Lower leg skin (tissue), 4 donors: ENCODE measurements at regions not wholly inside any gene's neighbourhood (a gene's known extent, or its start where the extent isn't known, plus 50 kb on each side); places are given as distances from the start of the nearest gene placed in this dataset.
"Not testable (repeated sequence)": the region's sequence is repeated elsewhere in the genome, so short reads cannot be mapped to it uniquely, and the experiment has no call there.

ENCODE experiments used
- DNase-seq, 2 donors: peaks; one replicate each; pipeline ENCODE4 v3.0.0-alpha.2; 2019; ENCODE audit warnings: low spot score in 2 of 2
- H3K4me3 ChIP-seq: fragments of 200-600 bp; sonication (generic); 2 replicates; pipeline ENCODE4 v1.5.1; 2017; ENCODE audit warnings: mild to moderate bottlenecking, low read depth; ENCODE audit not compliant: poor library complexity, severe bottlenecking
- POLR2A ChIP-seq, 2 donors: fragments of 450-650 bp; IDR thresholded peaks; one replicate each; pipeline ENCODE4 v1.6.1; 2016 to 2017; ENCODE audit warnings: antibody characterized with exemption in 2 of 2, mild to moderate bottlenecking in 1 of 2, moderate library complexity in 1 of 2
- WGBS, 2 donors: methylation state at CpG; one replicate each; pipeline ENCODE4 v1.1.5; 2018; 5-methylcytosine and 5-hydroxymethylcytosine counted together
- intact Hi-C: fragments of 100-400 bp; cut with DNase I; formaldehyde crosslinking; loops from one replicate; pipeline ENCODE4 v1.15.0; 2023; ENCODE audit warnings: low total_unique reads
- TF ChIP-seq, protein P1 (sequence below), 3 donors: fragments of 450-650 bp; IDR thresholded peaks; one replicate each; pipeline ENCODE4 v1.5.1; 2016; ENCODE audit warnings: antibody characterized with exemption in 3 of 3, mild to moderate bottlenecking in 3 of 3, moderate library complexity in 2 of 3

DNA sequence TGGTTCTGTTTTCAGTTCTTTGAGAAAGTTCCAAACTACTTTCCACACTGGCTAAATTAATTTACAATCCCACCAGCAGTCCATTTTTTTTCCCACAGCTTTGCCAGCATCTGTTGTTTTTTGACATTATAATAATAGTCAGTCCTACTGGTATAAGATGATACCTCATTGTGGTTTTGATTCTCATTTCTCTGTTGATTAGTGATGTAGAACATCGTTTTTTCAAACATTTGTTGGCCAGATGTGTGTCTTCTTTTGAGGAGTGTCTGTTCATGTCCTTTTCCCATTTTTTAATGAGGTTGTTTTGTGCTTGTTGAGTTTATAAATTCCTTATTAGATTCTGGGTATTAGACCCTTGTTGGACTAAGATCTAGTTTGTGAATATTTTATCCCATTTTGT is 376.8 kb upstream of the NT5C1B start:
- no peak for DNase-seq
- intact Hi-C loops = no loop called here
- no peak for TF ChIP-seq POLR2A (IDR thresholded peaks at IDR 0.05)
- TF ChIP-seq, protein P1, sequence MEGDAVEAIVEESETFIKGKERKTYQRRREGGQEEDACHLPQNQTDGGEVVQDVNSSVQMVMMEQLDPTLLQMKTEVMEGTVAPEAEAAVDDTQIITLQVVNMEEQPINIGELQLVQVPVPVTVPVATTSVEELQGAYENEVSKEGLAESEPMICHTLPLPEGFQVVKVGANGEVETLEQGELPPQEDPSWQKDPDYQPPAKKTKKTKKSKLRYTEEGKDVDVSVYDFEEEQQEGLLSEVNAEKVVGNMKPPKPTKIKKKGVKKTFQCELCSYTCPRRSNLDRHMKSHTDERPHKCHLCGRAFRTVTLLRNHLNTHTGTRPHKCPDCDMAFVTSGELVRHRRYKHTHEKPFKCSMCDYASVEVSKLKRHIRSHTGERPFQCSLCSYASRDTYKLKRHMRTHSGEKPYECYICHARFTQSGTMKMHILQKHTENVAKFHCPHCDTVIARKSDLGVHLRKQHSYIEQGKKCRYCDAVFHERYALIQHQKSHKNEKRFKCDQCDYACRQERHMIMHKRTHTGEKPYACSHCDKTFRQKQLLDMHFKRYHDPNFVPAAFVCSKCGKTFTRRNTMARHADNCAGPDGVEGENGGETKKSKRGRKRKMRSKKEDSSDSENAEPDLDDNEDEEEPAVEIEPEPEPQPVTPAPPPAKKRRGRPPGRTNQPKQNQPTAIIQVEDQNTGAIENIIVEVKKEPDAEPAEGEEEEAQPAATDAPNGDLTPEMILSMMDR (IDR thresholded peaks at IDR 0.05) = no peak
- WGBS, 2 donors = 26 to 33% methylated on average over 1 of the region's 1 CpG
- no peak overlapping the region for H3K4me3 ChIP-seq

DNA sequence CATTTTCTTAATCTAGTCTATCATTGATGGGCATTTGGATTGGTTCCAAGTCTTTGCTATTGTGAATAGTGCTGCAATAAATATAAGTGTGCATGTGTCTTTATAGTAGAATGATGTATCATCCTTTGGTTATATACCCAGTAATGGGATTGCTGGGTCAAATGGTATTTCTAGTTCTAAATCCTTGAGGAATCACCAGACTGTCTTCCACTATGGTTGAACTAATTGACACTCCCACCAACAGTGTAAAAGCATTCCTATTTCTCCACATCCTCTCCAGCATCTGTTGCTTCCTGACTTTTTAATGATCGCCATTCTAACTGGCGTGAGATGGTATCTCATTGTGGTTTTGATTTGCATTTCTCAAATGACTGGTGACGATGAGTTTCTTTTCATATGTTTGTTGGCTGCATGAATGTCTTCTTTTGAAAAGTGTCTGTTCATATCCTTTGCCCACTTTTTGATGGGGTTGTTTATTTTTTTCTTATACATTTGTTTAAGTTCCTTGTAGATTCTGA is 374.4 kb upstream of the NT5C1B start:
- DNase-seq, intact Hi-C loops, H3K4me3 ChIP-seq: not testable (repeated sequence)
- 90 to 94% methylated on average over 3 of the region's 3 CpGs for WGBS, 2 donors

DNA sequence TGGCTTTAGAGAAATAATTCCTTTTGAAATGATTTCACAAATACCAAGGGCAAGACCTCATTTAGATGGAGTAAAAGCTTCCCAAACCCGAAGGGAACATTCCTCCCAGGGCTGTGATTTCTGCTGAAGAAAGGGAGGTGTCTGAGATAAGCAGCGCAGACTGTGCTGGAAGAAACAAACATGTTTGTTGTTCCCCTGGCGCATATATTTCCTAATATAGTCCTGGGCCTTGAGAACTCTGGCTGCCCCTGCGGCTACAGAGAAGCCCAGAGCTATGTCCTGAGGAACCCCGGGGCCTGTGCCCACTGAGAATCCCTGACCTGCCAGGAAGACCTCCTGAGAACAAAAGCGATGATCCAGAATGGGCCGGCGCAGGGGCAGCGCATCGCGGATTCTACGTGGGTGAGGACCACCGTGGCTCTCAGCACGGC is 372.6 kb upstream of the NT5C1B start:
- TF ChIP-seq, protein P1 (IDR thresholded peaks at IDR 0.05) = no peak
- TF ChIP-seq POLR2A (IDR thresholded peaks at IDR 0.05) = no peak
- DNase-seq = no peak
- intact Hi-C loops = no loop called here
- 94 to 95% methylated on average over 14 of the region's 14 CpGs for WGBS, 2 donors
- no peak overlapping the region for H3K4me3 ChIP-seq

DNA sequence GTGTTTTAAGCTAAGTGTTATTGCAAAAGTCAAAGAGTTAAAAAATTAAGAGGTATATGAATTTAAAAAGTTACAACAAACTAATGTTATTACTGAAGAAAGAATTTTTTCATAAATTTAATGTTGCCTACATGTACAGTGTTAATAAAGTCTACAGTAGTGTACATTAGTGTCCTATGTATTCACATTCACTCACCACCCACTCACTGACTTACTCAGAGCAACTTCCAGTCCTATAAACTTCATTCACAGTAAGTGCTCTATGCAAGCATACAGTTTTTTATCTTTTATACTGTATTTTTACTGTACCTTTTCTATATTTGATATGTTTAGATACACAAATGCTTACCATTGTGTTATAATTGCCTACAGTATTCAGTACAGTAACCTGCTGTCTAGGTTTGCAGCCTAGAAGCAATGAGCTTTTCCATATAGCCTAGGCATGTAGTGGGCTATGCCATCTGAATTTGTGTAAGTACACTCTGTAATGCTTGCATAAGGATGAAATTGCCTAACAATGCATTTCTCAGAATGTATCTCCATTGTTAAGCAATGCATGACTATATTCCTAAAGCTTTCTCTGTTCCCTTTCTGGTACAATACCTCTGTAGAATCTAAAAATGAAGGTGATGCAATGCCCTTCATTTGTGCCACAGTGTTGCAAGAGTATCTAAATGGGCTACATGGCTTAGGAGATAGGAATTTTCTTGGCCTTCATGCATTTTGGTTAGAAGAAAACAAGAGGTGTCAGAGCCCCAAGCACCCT is 370.8 kb upstream of the NT5C1B start:
- TF ChIP-seq, protein P1 (IDR thresholded peaks at IDR 0.05) = no peak
- TF ChIP-seq POLR2A (IDR thresholded peaks at IDR 0.05) = no peak
- DNase-seq = no peak
- intact Hi-C loops = no loop called here
- H3K4me3 ChIP-seq = no peak overlapping the region

DNA sequence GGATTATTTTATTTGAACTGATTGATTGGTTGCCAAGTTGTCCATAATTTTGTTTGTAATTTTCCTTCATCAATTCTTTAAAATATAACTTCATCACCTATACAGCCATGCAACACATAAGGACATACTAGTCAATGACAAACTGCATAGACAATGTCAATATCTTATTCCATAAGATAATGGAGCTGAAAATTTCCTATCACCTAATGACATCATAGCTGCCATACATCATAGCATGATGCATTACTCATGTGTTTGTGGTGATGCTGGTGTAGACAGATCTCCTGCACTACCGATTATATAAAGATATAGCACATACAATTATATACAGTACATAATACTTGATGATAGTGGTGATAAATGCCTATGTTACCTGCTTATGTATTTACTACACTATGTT is 369.8 kb upstream of the NT5C1B start:
- TF ChIP-seq, protein P1 (IDR thresholded peaks at IDR 0.05) = no peak
- TF ChIP-seq POLR2A (IDR thresholded peaks at IDR 0.05) = no peak
- no peak overlapping the region for H3K4me3 ChIP-seq
- intact Hi-C loops = no loop called here
- no peak for DNase-seq
- 91 to 96% methylated on average over 1 of the region's 1 CpG for WGBS, 2 donors

DNA sequence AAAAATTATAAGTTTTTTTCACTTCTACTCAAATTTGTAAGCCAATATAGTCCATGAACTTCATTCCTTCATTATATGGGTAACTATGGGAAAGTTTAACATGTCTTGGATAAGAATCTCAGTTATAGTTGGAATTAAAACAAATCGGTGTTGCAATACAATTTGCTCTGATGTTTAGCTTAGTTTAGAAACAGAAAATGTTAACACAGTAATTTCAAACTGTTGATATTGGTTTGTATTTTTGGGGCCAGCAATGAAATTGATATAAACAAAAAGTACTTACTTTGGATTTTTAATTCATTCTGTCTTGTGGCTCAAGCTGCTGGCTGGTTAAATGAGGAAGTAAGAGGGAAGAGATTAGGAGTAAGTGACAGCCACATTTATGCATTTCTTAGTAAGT is 368.5 kb upstream of the NT5C1B start:
- no peak for DNase-seq
- no peak overlapping the region for H3K4me3 ChIP-seq
- TF ChIP-seq POLR2A (IDR thresholded peaks at IDR 0.05) = no peak
- TF ChIP-seq, protein P1 (IDR thresholded peaks at IDR 0.05) = no peak
- 75 to 81% methylated on average over 1 of the region's 1 CpG for WGBS, 2 donors
- intact Hi-C loops = no loop called here
